K562 (cell line): ENCODE measurements at regions not wholly inside any gene's neighbourhood (a gene's known extent, or its start where the extent isn't known, plus 50 kb on each side); places are given as distances from the start of the nearest gene placed in this dataset.

Source experiments
- ATF1 ChIP-seq, 2 experiments: fragments of 450-650 bp in 1 of 2; IDR thresholded peaks; 2 replicates each; pipeline ENCODE4 v1.6.1; 2016; ENCODE audit warnings: missing compliant biosample characterization in 1 of 2, missing genetic modification characterization in 1 of 2
- BCLAF1 ChIP-seq, 2 experiments: fragments of 450-650 bp in 1 of 2; IDR thresholded peaks; 2 replicates each; pipeline ENCODE4 v1.6.1; 2011 to 2017; ENCODE audit warnings: low read depth in 2 of 2, antibody characterized with exemption in 1 of 2, borderline replicate concordance in 1 of 2, low read length in 1 of 2, mild to moderate bottlenecking in 1 of 2, mixed read lengths in 1 of 2; ENCODE audit not compliant: control insufficient read depth in 1 of 2
- CHD4 ChIP-seq: fragments of 200-600 bp; sonication (generic); IDR thresholded peaks from 3 replicates; pipeline ENCODE4 v1.6.1; 2012; ENCODE audit warnings: low read depth, mild to moderate bottlenecking, mixed read lengths, low read length, inconsistent platforms; ENCODE audit not compliant: insufficient read depth, insufficient replicate concordance, poor library complexity, severe bottlenecking
- CTCF ChIP-seq, 3 experiments: IDR thresholded peaks in 2 of 3; conservative IDR thresholded peaks in 1 of 3; 2 replicates each; pipeline ENCODE4 v1.5.1; 2011 to 2012; ENCODE audit warnings: low read length in 3 of 3, mild to moderate bottlenecking in 3 of 3, control low read depth in 2 of 3, improper control_type of control experiment in 1 of 3, inconsistent platforms in 1 of 3, low read depth in 1 of 3, mixed read lengths in 1 of 3, moderate library complexity in 1 of 3; ENCODE audit not compliant: insufficient read depth in 2 of 3
- FOXM1 ChIP-seq, 2 experiments: fragments of 450-650 bp in 1 of 2; sonication (generic) in 1 of 2; formaldehyde crosslinking in 1 of 2; IDR thresholded peaks; 2 replicates each; pipeline versions ENCODE4 v1.6.1 to v1.9.0; 2017 to 2022; ENCODE audit warnings: low read depth in 2 of 2, mild to moderate bottlenecking in 2 of 2, missing genetic modification reagents in 1 of 2, moderate library complexity in 1 of 2
- PCBP1 ChIP-seq: fragments of 200-400 bp; formaldehyde crosslinking; IDR thresholded peaks from 2 replicates; pipeline ENCODE4 v1.6.1; 2018; ENCODE audit warnings: mild to moderate bottlenecking, low read depth, low read length; ENCODE audit not compliant: poor library complexity, severe bottlenecking
- POLR2A ChIP-seq: fragments of 450-650 bp; conservative IDR thresholded peaks from 2 replicates; pipeline ENCODE4 v1.6.1; 2016
- REST ChIP-seq, 2 experiments: fragments of 450-650 bp; formaldehyde crosslinking in 1 of 2; IDR thresholded peaks; 2 replicates each; pipeline versions ENCODE4 v1.4.0 to v1.6.1; 2014 to 2020; ENCODE audit warnings: mild to moderate bottlenecking in 2 of 2, borderline replicate concordance in 1 of 2, low read depth in 1 of 2
- SMC3 ChIP-seq: conservative IDR thresholded peaks from 2 replicates; pipeline ENCODE4 v1.6.1; 2011; ENCODE audit warnings: low read depth, low read length, improper control_type of control experiment; ENCODE audit not compliant: insufficient read depth
- TCF7L2 ChIP-seq: fragments of 150-350 bp; IDR thresholded peaks from 2 replicates; pipeline ENCODE4 v1.6.1; 2016; ENCODE audit warnings: low read depth, mild to moderate bottlenecking, low read length, moderate library complexity
- ZNF24 ChIP-seq: fragments of 450-650 bp; IDR thresholded peaks from 2 replicates; pipeline ENCODE4 v1.6.1; 2016
- TF ChIP-seq, protein P1 (sequence below): fragments of 250-450 bp; sonication (Bioruptor Pico); IDR thresholded peaks from 2 replicates; pipeline ENCODE4 v1.4.0; 2020; ENCODE audit warnings: mild to moderate bottlenecking, moderate library complexity
- TF ChIP-seq, protein P2 (sequence below): fragments of 450-650 bp; IDR thresholded peaks from 2 replicates; pipeline ENCODE4 v1.6.1; 2018; ENCODE audit warnings: mild to moderate bottlenecking, low read depth; ENCODE audit not compliant: partially characterized antibody

DNA sequence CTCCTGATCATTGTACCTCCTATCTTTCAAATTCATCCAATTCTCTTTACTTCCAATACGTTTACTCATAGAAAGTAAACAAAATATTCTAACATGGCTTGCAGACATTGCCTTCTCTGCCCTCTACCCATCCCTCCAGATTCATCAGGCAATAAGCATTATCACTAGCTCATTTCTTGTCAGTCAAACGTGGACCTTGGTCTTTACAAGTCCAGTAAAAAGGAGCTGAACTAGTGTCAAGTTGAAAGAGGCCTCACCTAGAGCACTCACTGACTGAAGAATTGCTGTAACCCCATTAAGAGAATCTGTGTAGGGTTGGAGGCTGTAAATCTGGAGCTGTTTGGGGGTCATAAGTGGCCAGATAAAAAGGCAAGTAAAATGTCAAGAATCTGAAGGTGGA, 435.0 kb upstream of the CCDC179 start:
- TF ChIP-seq CHD4 (no peak), CTCF (IDR thresholded peaks at IDR 0.05 in 2 of 3, conservative IDR thresholded peaks at IDR 0.05 in 1 of 3; ENCODE audit: insufficient read depth in 2 of 3, low read depth in 1 of 3, low read length in 3 of 3) (no peak), POLR2A (no peak), SMC3 (no peak), PCBP1 (no peak), ZNF24 (no peak), BCLAF1 (IDR thresholded peaks at IDR 0.05; ENCODE audit: borderline replicate concordance in 1 of 2, control insufficient read depth in 1 of 2, low read depth in 2 of 2, low read length in 1 of 2) (no peak), ATF1 (CRISPR knock-in tag; IDR thresholded peaks at IDR 0.05) (no peak), ATF1 (tag; IDR thresholded peaks at IDR 0.05) (no peak), TCF7L2 (no peak), FOXM1 (IDR thresholded peaks at IDR 0.05; ENCODE audit: low read depth) (no peak), FOXM1 (CRISPR knock-in tag; IDR thresholded peaks at IDR 0.05; ENCODE audit: low read depth) (no peak), REST (IDR thresholded peaks at IDR 0.05; ENCODE audit: borderline replicate concordance) (no peak), REST (CRISPR knock-in tag; IDR thresholded peaks at IDR 0.05; ENCODE audit: low read depth) (no peak)
- TF ChIP-seq, protein P1, sequence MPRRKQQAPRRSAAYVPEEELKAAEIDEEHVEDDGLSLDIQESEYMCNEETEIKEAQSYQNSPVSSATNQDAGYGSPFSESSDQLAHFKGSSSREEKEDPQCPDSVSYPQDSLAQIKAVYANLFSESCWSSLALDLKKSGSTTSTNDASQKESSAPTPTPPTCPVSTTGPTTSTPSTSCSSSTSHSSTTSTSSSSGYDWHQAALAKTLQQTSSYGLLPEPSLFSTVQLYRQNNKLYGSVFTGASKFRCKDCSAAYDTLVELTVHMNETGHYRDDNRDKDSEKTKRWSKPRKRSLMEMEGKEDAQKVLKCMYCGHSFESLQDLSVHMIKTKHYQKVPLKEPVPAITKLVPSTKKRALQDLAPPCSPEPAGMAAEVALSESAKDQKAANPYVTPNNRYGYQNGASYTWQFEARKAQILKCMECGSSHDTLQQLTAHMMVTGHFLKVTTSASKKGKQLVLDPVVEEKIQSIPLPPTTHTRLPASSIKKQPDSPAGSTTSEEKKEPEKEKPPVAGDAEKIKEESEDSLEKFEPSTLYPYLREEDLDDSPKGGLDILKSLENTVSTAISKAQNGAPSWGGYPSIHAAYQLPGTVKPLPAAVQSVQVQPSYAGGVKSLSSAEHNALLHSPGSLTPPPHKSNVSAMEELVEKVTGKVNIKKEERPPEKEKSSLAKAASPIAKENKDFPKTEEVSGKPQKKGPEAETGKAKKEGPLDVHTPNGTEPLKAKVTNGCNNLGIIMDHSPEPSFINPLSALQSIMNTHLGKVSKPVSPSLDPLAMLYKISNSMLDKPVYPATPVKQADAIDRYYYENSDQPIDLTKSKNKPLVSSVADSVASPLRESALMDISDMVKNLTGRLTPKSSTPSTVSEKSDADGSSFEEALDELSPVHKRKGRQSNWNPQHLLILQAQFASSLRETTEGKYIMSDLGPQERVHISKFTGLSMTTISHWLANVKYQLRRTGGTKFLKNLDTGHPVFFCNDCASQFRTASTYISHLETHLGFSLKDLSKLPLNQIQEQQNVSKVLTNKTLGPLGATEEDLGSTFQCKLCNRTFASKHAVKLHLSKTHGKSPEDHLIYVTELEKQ, result no peak
- TF ChIP-seq, protein P2, sequence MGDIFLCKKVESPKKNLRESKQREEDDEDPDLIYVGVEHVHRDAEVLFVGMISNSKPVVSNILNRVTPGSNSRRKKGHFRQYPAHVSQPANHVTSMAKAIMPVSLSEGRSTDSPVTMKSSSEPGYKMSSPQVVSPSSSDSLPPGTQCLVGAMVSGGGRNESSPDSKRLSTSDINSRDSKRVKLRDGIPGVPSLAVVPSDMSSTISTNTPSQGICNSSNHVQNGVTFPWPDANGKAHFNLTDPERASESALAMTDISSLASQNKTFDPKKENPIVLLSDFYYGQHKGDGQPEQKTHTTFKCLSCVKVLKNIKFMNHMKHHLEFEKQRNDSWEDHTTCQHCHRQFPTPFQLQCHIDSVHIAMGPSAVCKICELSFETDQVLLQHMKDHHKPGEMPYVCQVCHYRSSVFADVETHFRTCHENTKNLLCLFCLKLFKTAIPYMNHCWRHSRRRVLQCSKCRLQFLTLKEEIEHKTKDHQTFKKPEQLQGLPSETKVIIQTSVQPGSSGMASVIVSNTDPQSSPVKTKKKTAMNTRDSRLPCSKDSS, result no peak
